WI38 (cell line): ENCODE measurements at regions not wholly inside any gene's neighbourhood (a gene's known extent, or its start where the extent isn't known, plus 50 kb on each side); places are given as distances from the start of the nearest gene placed in this dataset.

Experiments
- H3K4me3 ChIP-seq: 2 replicates; pipeline ENCODE4 v1.5.1; 2011; ENCODE audit warnings: low read depth, mild to moderate bottlenecking, control low read depth, low read length
- TF ChIP-seq, protein P1 (sequence below): IDR thresholded peaks from 2 replicates; pipeline ENCODE4 v1.5.1; 2012; ENCODE audit warnings: low read depth, mild to moderate bottlenecking, control low read depth, low read length

DNA sequence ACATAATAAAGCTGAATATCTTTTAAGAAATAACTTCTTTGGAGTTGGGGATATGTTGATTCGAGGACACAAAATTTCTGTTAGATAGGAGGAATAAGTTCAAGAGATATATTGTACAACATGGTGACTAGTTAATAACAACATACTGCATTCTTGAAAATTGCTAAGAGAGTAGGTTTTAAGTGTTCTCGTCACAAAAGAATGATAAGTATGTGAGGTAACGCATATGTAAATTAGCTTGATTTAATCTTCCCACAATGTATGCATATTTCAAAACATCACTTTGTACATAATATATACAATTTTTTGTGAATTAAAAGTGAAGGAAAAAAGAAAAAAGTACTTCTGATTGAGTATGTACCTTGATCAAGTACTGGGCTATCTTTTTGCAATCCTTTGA lies 428.0 kb upstream of the TRPC7 start:
- TF ChIP-seq, protein P1, sequence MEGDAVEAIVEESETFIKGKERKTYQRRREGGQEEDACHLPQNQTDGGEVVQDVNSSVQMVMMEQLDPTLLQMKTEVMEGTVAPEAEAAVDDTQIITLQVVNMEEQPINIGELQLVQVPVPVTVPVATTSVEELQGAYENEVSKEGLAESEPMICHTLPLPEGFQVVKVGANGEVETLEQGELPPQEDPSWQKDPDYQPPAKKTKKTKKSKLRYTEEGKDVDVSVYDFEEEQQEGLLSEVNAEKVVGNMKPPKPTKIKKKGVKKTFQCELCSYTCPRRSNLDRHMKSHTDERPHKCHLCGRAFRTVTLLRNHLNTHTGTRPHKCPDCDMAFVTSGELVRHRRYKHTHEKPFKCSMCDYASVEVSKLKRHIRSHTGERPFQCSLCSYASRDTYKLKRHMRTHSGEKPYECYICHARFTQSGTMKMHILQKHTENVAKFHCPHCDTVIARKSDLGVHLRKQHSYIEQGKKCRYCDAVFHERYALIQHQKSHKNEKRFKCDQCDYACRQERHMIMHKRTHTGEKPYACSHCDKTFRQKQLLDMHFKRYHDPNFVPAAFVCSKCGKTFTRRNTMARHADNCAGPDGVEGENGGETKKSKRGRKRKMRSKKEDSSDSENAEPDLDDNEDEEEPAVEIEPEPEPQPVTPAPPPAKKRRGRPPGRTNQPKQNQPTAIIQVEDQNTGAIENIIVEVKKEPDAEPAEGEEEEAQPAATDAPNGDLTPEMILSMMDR: no peak
- H3K4me3 ChIP-seq: no peak overlapping the region

DNA sequence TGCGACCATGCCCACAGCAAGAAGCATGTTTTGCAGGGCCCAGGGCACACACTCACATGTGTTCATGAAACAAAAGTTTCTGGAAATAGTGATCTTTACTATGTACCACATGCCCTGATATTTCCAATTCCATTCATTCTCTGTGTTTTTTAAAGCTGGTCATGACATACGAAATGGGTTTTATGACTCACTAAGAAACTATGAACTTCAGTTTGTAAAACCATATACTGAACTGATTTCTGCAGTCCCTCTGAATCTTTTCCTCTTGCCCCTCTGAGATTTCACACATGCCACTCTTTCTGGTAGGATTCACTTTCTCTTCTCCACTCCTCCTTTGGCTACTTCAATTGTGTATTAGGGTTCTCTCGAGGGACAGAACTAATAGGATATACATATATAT lies 416.1 kb upstream of the TRPC7 start:
- TF ChIP-seq, protein P1: no peak

DNA sequence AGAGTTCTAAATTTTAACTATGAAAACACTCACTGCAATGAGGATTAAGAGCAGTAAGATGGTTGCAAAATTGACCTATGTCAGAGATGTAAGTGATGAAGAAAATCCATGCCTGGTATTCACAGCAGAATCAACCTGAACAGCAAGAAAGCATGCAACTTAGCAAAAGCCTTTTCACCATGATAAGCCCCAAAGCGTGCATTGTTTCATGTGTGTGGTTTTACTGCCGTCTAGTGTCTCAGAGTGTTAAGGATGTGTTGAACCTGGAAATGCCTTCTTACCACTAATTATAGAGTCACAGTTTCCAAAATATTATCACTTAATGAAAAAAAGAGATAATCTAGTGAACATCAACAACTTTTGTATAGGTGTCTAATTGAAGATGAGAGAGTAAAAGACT lies 415.2 kb upstream of the TRPC7 start:
- TF ChIP-seq, protein P1: no peak
- no peak overlapping the region for H3K4me3 ChIP-seq

More for the DNA sequence above, 416.1 kb upstream of the TRPC7 start:
- H3K4me3 ChIP-seq: no peak overlapping the region

DNA sequence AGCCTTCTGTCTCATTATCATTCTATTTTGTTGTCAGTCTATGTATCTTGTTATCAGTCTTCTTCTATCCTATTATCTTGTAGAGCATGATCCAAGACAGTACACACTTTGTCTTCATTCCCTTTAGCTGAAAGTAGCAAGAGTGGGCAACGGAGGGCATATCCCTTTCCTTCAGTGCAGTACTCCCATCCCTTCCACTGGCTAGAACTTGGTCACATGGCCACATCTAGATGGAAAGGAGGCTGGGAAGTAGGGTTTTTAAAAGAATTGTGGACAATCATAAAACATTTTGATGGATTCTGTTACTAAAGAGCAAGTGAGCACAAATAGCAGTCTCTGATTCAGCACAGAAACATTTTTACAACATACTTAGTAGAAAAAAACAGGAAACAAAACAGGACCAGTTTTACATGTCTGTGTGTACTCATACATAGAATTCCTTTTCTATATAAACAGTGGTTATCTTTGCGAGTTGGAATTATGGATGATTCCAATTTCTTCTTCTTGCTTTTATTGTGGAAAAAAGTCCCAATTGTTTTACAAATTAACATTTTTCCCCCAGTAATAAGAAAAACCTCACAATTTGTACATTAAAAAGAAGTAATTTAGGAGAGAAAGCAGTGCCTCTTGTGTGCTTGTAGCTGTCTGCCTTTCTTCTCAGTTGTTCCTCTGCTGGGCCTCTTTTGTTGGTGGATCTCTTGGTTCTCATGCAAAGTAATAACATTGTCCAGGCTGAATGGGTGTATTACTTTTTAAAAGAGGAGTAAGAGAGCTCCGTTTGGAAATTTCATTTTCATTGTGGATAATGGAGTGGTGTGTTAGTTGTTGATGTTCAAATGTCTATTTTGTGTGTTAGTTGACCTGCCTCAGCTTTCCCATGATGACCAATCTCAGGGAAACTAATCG lies 410.9 kb upstream of the TRPC7 start:
- no peak overlapping the region for H3K4me3 ChIP-seq
- TF ChIP-seq, protein P1: no peak

DNA sequence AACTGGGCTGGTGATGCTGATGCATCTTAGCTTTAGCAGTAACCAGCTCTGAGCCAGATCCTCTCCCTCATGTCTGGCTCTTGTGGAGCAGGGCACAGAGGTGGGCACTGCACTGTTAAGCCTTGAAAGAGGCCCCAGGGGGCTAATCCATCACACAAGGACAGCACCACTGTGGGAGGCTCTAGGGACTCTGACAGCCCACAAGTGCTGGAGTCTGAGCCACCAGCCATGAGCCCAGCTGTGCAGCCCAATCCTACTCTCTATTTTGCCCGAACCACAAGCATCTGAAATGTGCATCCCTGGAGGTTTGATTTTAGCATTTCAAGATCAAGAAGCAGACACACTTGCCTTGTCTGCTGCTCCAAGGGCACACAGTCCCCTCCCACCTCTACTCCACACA lies 407.1 kb upstream of the TRPC7 start:
- TF ChIP-seq, protein P1: no peak
- no peak overlapping the region for H3K4me3 ChIP-seq

DNA sequence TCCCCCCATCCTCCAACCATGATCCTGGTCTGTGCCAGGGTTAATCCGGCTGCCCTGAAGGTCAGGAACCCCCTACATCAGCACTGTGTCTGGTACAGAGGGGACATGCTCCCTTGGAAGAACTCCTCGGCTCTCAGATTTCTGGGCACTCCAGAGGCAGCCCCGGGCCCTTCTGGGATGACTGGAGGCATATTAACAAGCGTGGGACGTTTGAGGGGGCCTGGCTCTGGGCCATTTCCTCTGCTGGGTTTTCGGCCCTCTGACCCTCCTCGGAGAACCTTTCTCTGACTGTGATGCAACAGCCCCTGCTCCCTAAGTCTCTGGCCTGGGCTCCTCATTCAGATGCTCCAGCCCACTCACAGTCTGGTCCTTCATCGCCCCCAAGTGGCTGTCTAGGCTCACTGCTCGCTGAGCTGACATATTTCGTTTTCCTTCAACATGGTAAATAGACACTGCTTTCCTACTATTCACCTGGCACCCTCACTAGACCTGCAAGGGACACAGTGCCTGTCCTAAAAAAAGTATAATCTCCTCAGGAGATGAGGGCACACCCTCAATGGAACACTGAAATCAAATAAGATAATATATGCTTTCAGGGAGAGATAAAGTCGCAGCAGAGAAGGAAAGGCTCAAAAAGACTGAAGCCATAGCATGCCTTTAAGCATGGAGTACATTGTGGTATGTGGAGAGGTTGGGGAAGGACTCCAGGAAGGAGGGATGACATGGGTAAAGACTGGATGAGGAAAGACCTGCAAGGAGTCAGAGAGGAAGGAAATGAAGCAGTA lies 404.7 kb upstream of the TRPC7 start:
- no peak overlapping the region for H3K4me3 ChIP-seq
- TF ChIP-seq, protein P1: peak; percentile 76

DNA sequence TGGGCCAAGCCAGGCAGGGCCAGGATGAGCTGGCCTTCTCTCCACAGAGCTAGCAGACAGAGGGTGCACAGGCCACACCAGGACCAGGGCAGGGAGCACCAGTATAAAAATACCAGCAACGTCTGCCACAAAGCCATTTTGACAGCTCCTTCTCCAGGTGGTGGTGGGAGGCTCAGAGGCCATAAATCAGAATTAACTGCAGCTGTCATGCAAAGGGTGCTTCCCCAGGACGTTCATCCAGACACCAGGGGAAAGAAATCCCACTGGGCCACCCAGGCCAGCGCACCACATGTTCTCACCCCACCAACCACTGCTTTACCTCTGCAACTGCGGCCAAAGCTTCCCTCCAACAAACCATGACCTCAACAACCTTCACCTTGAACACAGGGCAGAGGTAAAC lies 403.7 kb upstream of the TRPC7 start:
- H3K4me3 ChIP-seq: no peak overlapping the region
- TF ChIP-seq, protein P1: no peak
